ENCODE measurements at regions not wholly inside any gene's neighbourhood (a gene's known extent, or its start where the extent isn't known, plus 50 kb on each side); places are given as distances from the start of the nearest gene placed in this dataset.

DNA sequence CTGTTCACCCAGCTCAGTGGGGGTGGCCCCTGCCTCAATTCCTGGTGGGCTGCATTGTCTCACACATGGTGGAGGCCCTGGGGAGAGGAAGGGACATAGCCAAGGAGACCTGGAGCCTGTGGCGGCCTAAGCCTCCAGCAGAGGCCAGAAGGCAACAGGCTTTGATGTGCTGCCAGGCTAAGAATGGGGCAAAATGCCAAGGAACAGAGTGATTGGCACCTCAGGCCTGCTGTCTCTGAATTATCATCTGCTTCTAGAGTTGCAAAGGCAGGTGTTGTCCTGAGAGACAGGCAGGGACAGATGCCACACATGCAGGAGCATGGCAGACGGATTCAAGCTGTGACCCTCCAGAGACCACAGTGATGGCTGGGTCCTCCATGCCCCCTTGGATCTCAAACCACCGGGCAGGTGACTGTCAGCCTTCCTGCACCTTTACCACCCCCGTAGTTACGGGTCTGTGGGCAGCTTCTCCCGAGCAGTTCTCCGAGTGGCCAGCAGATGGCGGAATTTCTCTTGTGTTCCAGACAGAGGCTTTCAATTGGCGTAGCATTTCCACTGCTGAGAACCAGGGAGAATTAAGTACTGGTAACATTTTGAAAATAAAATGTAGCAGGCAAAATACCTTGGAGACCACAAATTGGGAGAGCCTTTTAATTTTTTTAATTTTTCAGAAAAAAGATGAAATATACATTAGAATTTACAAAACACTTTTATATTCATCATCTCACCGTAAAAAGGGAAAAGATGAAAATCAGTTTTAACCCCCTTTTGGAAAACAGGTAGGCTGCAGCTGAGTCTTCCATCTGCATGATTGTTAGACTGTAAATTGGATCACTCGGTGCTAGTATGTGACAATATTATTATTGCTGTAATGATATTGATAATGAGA lies 525.5 kb upstream of the CFAP20DC start:
- Histone ChIP-seq H3K4me1 (ENCODE audit: control insufficient read depth in 2 of 2, insufficient read depth in 2 of 2, low read length in 2 of 2) (peaks cover 0 to 3% of the 10 kb centered on the region in 2 donors), H3K4me3 (ENCODE audit: low read length) (no peak overlapping the region), H3K9me3 (ENCODE audit: control insufficient read depth in 2 of 3, low read length in 3 of 3) (no peaks in the 10 kb centered on the region), H3K27ac (ENCODE audit: low read depth, low read length) (no peak overlapping the region), H3K27me3 (ENCODE audit: control insufficient read depth in 2 of 2, insufficient read depth in 2 of 2, low read length in 2 of 2) (no peaks in the 10 kb centered on the region), H3K36me3 (ENCODE audit: control insufficient read depth in 2 of 3, insufficient read depth in 3 of 3, low read length in 3 of 3) (no peaks in the 10 kb centered on the region)
- peaks cover 0 to 2% (median 0%) of the 10 kb centered on the region in 5 donors for H3K27me3 Mint-ChIP-seq
- DNase-seq (peak; percentile 68 to 92 (median 82)), ATAC-seq (peak; percentile 86)
- peaks cover 3 to 20% (median 11%) of the 10 kb centered on the region in 7 donors for H3K4me1 Mint-ChIP-seq
- ChIA-PET CTCF (interaction anchor here (0.5 to 3.9 kb wide), 15 partner anchors 11 to 1806 kb away, joined by 3 to 19 read pairs (median 3); no protein-coding TSS in a partner anchor), POLR2A (interaction anchor here (0.6 to 2.5 kb wide), 2 partner anchors 281 to 504 kb away, joined by 3 to 4 read pairs; no protein-coding TSS in a partner anchor)
- H3K27ac Mint-ChIP-seq, result peak overlapping the region in 1 of 9 donors; percentile 65
- intact Hi-C loops (cut with micrococcal nuclease), result loop anchor here (1.0 to 10.0 kb wide), 14 partner anchors 123 to 1806 kb away; no protein-coding TSS in a partner anchor
- H3K4me3 Mint-ChIP-seq, result peak overlapping the region in 1 of 10 donors; percentile 37
- H3K9me3 Mint-ChIP-seq, result peaks cover 0 to 1% (median 0%) of the 10 kb centered on the region in 11 donors
- peaks cover 0 to 3% (median 0%) of the 10 kb centered on the region in 5 donors for H3K36me3 Mint-ChIP-seq

DNA sequence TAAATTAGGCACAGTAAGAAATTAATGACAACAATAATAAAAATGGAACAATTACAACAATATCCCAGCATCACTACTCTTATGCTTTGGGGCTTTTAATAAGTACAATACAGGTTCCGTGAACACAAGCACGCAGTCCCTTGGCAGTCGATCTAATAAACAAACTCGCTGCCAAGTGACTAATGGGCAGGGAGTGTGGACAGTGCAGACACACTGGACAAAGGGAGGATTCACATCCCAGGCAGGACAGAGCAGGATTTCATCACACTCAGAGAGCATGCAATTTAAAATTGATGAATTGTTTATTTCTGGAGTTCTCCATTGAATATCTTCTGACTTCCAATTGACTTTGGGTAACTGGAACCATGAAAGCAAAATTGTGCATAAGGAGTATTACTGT lies 524.1 kb upstream of the CFAP20DC start:
- Mint-ChIP-seq H3K36me3 (peaks cover 0 to 3% (median 0%) of the 10 kb centered on the region in 5 donors), H3K4me3 (no peak overlapping the region), H3K27ac (peak overlapping the region in 2 of 9 donors; percentile 30 to 75), H3K4me1 (peaks cover 3 to 20% (median 11%) of the 10 kb centered on the region in 7 donors), H3K9me3 (peaks cover 0 to 1% (median 0%) of the 10 kb centered on the region in 11 donors), H3K27me3 (peaks cover 0 to 3% (median 0%) of the 10 kb centered on the region in 5 donors)
- POLR2A ChIA-PET, result no interaction called here
- ATAC-seq, result no peak
- DNase-seq, result no peak
- CTCF ChIA-PET, result interaction anchor here (1.0 to 3.9 kb wide), 4 partner anchors 280 to 1797 kb away, joined by 3 to 19 read pairs (median 5); no protein-coding TSS in a partner anchor
- H3K4me3 ChIP-seq (ENCODE audit: low read length), result no peak overlapping the region
- H3K4me1 ChIP-seq (ENCODE audit: control insufficient read depth in 2 of 2, insufficient read depth in 2 of 2, low read length in 2 of 2), result peaks cover 0 to 3% of the 10 kb centered on the region in 2 donors
- H3K27me3 ChIP-seq (ENCODE audit: control insufficient read depth in 2 of 2, insufficient read depth in 2 of 2, low read length in 2 of 2), result no peaks in the 10 kb centered on the region
- no peaks in the 10 kb centered on the region for H3K9me3 ChIP-seq (ENCODE audit: control insufficient read depth in 2 of 3, low read length in 3 of 3)
- H3K27ac ChIP-seq (ENCODE audit: low read depth, low read length), result no peak overlapping the region
- intact Hi-C loops (cut with micrococcal nuclease), result loop anchor here in 1 of 2 donors (2.0 to 10.0 kb wide), 3 partner anchors 123 to 1719 kb away; no protein-coding TSS in a partner anchor
- no peaks in the 10 kb centered on the region for H3K36me3 ChIP-seq (ENCODE audit: control insufficient read depth in 2 of 3, insufficient read depth in 3 of 3, low read length in 3 of 3)

DNA sequence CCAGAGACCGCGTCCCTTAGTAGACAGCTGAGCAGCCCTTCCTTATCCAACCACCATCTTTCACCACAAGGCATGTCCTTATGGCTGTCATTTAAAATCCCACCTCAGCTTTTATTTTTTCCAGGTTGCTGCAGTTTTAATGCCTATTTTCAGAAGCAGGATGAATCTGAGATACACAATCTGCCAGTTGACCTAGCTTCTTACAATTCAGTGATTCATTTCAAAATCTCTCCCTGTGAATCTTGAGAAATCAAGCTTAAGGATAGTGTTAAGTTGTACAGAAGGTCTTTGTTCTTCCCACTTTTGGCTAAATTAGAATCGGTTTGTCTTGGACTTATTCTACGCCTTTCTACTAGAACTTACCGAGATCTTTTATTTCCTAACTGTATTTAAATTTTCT lies 522.3 kb upstream of the CFAP20DC start:
- no peaks in the 10 kb centered on the region for H3K27me3 ChIP-seq (ENCODE audit: control insufficient read depth in 2 of 2, insufficient read depth in 2 of 2, low read length in 2 of 2)
- Mint-ChIP-seq H3K9me3 (peaks cover 0 to 1% (median 0%) of the 10 kb centered on the region in 11 donors), H3K27me3 (peaks cover 0 to 3% (median 0%) of the 10 kb centered on the region in 5 donors), H3K4me1 (peaks cover 0 to 16% (median 8%) of the 10 kb centered on the region in 7 donors), H3K27ac (no peak overlapping the region), H3K36me3 (peaks cover 0 to 3% (median 0%) of the 10 kb centered on the region in 5 donors), H3K4me3 (no peak overlapping the region)
- peaks cover 0 to 3% of the 10 kb centered on the region in 2 donors for H3K4me1 ChIP-seq (ENCODE audit: control insufficient read depth in 2 of 2, insufficient read depth in 2 of 2, low read length in 2 of 2)
- intact Hi-C loops (cut with micrococcal nuclease), result loop anchor here in 1 of 2 donors (10.0 kb wide), 1 partner anchor 1033 kb away; no protein-coding TSS in a partner anchor
- ChIA-PET CTCF (interaction anchor here (0.6 to 1.6 kb wide), 3 partner anchors 204 to 1810 kb away, joined by 3 to 4 read pairs (median 3); no protein-coding TSS in a partner anchor), POLR2A (no interaction called here)
- H3K36me3 ChIP-seq (ENCODE audit: control insufficient read depth in 2 of 3, insufficient read depth in 3 of 3, low read length in 3 of 3), result no peaks in the 10 kb centered on the region
- H3K27ac ChIP-seq (ENCODE audit: low read depth, low read length), result no peak overlapping the region
- DNase-seq (no peak), ATAC-seq (no peak)
- no peaks in the 10 kb centered on the region for H3K9me3 ChIP-seq (ENCODE audit: control insufficient read depth in 2 of 3, low read length in 3 of 3)
- H3K4me3 ChIP-seq (ENCODE audit: low read length), result no peak overlapping the region

DNA sequence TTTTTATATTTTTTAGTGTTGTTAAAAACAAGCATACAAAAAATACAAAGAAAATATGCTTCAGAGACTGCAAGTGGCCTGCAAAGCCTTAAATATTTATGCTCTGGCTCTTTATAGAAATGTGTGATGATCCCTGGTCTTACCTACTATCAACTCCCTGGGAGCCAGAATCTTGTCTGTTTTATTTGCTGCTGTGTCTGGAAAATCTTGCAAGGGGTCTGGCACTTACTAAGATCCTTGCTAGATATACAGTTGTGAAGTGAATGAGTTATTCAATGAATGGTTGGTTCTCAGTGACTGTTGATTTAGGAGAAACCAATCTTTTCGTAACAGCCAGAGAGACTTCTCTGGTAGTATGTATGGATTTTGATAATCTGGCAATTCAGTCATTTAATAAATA lies 521.0 kb upstream of the CFAP20DC start:
- Mint-ChIP-seq H3K36me3 (peaks cover 0 to 3% (median 0%) of the 10 kb centered on the region in 5 donors), H3K27me3 (peaks cover 0 to 3% (median 0%) of the 10 kb centered on the region in 5 donors), H3K9me3 (peaks cover 0 to 1% (median 0%) of the 10 kb centered on the region in 11 donors), H3K27ac (peak overlapping the region in 2 of 9 donors; percentile 21 to 33), H3K4me1 (peaks cover 0 to 16% (median 6%) of the 10 kb centered on the region in 7 donors), H3K4me3 (no peak overlapping the region)
- intact Hi-C loops (cut with micrococcal nuclease), result loop anchor here in 1 of 2 donors (10.0 kb wide), 1 partner anchor 1034 kb away; no protein-coding TSS in a partner anchor
- Histone ChIP-seq H3K4me1 (ENCODE audit: control insufficient read depth in 2 of 2, insufficient read depth in 2 of 2, low read length in 2 of 2) (peaks cover 0 to 3% of the 10 kb centered on the region in 2 donors), H3K36me3 (ENCODE audit: control insufficient read depth in 2 of 3, insufficient read depth in 3 of 3, low read length in 3 of 3) (no peaks in the 10 kb centered on the region), H3K4me3 (ENCODE audit: low read length) (no peak overlapping the region), H3K27ac (ENCODE audit: low read depth, low read length) (no peak overlapping the region), H3K9me3 (ENCODE audit: control insufficient read depth in 2 of 3, low read length in 3 of 3) (no peaks in the 10 kb centered on the region), H3K27me3 (ENCODE audit: control insufficient read depth in 2 of 2, insufficient read depth in 2 of 2, low read length in 2 of 2) (no peaks in the 10 kb centered on the region)
- ATAC-seq (no peak), DNase-seq (no peak)
- CTCF ChIA-PET, result no interaction called here
- POLR2A ChIA-PET, result no interaction called here

DNA sequence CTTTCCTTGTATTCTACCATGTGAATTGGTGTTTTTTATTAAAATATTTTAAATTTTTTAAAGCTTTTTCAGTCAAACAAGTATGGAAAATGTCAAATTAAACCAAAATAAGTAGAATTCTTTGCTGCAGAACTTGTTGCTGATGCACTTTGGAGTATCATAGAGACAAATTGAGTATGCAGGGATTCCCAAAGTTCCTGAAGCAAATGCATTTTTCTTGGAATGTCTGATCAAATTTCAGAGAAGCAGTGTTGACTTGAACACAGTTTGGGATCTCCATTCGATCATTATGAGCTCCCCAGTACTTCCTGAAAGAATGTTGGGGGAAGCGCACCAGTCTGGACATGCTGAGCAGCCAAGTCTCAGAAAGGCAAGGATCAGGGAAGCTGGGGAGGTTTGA lies 517.8 kb upstream of the CFAP20DC start:
- H3K27me3 ChIP-seq (ENCODE audit: control insufficient read depth in 2 of 2, insufficient read depth in 2 of 2, low read length in 2 of 2), result no peaks in the 10 kb centered on the region
- H3K36me3 Mint-ChIP-seq, result peaks cover 0 to 3% (median 2%) of the 10 kb centered on the region in 5 donors
- peaks cover 0 to 3% (median 0%) of the 10 kb centered on the region in 5 donors for H3K27me3 Mint-ChIP-seq
- no peak for ATAC-seq
- no peaks in the 10 kb centered on the region for H3K9me3 ChIP-seq (ENCODE audit: control insufficient read depth in 2 of 3, low read length in 3 of 3)
- no peak overlapping the region for H3K4me3 ChIP-seq (ENCODE audit: low read length)
- no peaks in the 10 kb centered on the region for H3K36me3 ChIP-seq (ENCODE audit: control insufficient read depth in 2 of 3, insufficient read depth in 3 of 3, low read length in 3 of 3)
- H3K4me1 Mint-ChIP-seq, result peaks cover 0 to 25% (median 1%) of the 10 kb centered on the region in 7 donors
- no peak overlapping the region for H3K27ac ChIP-seq (ENCODE audit: low read depth, low read length)
- no peak for DNase-seq
- H3K9me3 Mint-ChIP-seq, result peaks cover 0 to 2% (median 0%) of the 10 kb centered on the region in 11 donors
- intact Hi-C loops (cut with micrococcal nuclease), result no loop called here
- no peak overlapping the region for H3K4me3 Mint-ChIP-seq
- CTCF ChIA-PET, result interaction anchor here (1.2 kb wide), 1 partner anchor 21 kb away, joined by 3 read pairs; no protein-coding TSS in a partner anchor
- H3K27ac Mint-ChIP-seq, result no peak overlapping the region
- POLR2A ChIA-PET, result no interaction called here
- H3K4me1 ChIP-seq (ENCODE audit: control insufficient read depth in 2 of 2, insufficient read depth in 2 of 2, low read length in 2 of 2), result no peaks in the 10 kb centered on the region

DNA sequence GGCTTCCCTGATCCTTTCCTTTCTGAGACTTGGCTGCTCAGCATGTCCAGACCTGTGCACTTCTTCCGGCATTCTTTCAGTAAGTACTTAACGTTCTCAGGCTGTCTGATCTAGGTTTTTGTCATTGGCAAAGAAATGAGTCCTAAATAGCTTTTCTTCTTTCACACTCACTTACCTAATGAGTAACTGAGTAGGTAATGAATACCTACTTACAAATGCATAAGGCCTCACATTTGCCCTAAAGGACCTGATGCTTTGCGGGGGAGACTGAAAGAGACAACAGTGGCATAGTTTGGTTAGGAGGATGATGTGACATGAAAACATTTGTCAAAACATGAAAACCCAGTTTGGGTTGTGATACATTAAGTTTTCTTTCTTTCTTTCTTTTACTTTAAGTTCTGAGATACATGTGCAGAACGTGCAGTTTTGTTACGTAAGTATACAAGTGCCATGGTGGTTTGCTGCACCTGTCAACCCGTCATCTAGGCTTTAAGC lies 516.7 kb upstream of the CFAP20DC start:
- no peaks in the 10 kb centered on the region for H3K27me3 ChIP-seq (ENCODE audit: control insufficient read depth in 2 of 2, insufficient read depth in 2 of 2, low read length in 2 of 2)
- H3K4me3 Mint-ChIP-seq, result no peak overlapping the region
- CTCF ChIA-PET, result no interaction called here
- H3K36me3 ChIP-seq (ENCODE audit: control insufficient read depth in 2 of 3, insufficient read depth in 3 of 3, low read length in 3 of 3), result no peaks in the 10 kb centered on the region
- no peak overlapping the region for H3K27ac ChIP-seq (ENCODE audit: low read depth, low read length)
- ATAC-seq (no peak), DNase-seq (no peak)
- no peak overlapping the region for H3K27ac Mint-ChIP-seq
- H3K4me1 ChIP-seq (ENCODE audit: control insufficient read depth in 2 of 2, insufficient read depth in 2 of 2, low read length in 2 of 2), result no peaks in the 10 kb centered on the region
- peaks cover 0 to 3% (median 0%) of the 10 kb centered on the region in 5 donors for H3K27me3 Mint-ChIP-seq
- POLR2A ChIA-PET, result no interaction called here
- intact Hi-C loops (cut with micrococcal nuclease), result no loop called here
- H3K9me3 Mint-ChIP-seq, result peaks cover 0 to 4% (median 0%) of the 10 kb centered on the region in 11 donors
- peaks cover 0 to 4% (median 0%) of the 10 kb centered on the region in 5 donors for H3K36me3 Mint-ChIP-seq
- peaks cover 0 to 31% (median 6%) of the 10 kb centered on the region in 7 donors for H3K4me1 Mint-ChIP-seq
- no peaks in the 10 kb centered on the region for H3K9me3 ChIP-seq (ENCODE audit: control insufficient read depth in 2 of 3, low read length in 3 of 3)
- H3K4me3 ChIP-seq (ENCODE audit: low read length), result no peak overlapping the region
